Osteocyte (in vitro differentiated cells): ENCODE measurements at regions not wholly inside any gene's neighbourhood (a gene's known extent, or its start where the extent isn't known, plus 50 kb on each side); places are given as distances from the start of the nearest gene placed in this dataset.

Source experiments
- DNase-seq: peaks from one replicate; pipeline ENCODE4 v3.0.0; 2021; ENCODE audit warnings: mixed read lengths; ENCODE audit not compliant: unreplicated experiment; ENCODE audit errors: extremely low spot score
- H3K27ac Mint-ChIP-seq: one replicate; pipeline ENCODE4 v1.8.0; 2021; ENCODE audit warnings: mild to moderate bottlenecking, mixed read lengths; ENCODE audit not compliant: unreplicated experiment
- H3K27me3 Mint-ChIP-seq: one replicate; pipeline ENCODE4 v1.8.0; 2021; ENCODE audit warnings: mixed read lengths; ENCODE audit not compliant: unreplicated experiment
- H3K36me3 Mint-ChIP-seq: one replicate; pipeline ENCODE4 v1.8.0; 2021; ENCODE audit warnings: mixed read lengths; ENCODE audit not compliant: unreplicated experiment
- H3K4me1 Mint-ChIP-seq: one replicate; pipeline ENCODE4 v1.8.0; 2021; ENCODE audit warnings: mixed read lengths; ENCODE audit not compliant: unreplicated experiment
- H3K4me3 Mint-ChIP-seq: one replicate; pipeline ENCODE4 v1.8.0; 2021; ENCODE audit warnings: mild to moderate bottlenecking, moderate library complexity, mixed read lengths; ENCODE audit not compliant: unreplicated experiment
- H3K9me3 Mint-ChIP-seq: one replicate; pipeline ENCODE4 v1.8.0; 2021; ENCODE audit warnings: mixed read lengths; ENCODE audit not compliant: unreplicated experiment
- TF ChIP-seq, protein P1 (sequence below): fragments of 200-600 bp; sonication (generic); IDR thresholded peaks from 2 replicates; pipeline ENCODE4 v1.5.0; 2021; ENCODE audit warnings: antibody characterized with exemption, mild to moderate bottlenecking, moderate library complexity

DNA sequence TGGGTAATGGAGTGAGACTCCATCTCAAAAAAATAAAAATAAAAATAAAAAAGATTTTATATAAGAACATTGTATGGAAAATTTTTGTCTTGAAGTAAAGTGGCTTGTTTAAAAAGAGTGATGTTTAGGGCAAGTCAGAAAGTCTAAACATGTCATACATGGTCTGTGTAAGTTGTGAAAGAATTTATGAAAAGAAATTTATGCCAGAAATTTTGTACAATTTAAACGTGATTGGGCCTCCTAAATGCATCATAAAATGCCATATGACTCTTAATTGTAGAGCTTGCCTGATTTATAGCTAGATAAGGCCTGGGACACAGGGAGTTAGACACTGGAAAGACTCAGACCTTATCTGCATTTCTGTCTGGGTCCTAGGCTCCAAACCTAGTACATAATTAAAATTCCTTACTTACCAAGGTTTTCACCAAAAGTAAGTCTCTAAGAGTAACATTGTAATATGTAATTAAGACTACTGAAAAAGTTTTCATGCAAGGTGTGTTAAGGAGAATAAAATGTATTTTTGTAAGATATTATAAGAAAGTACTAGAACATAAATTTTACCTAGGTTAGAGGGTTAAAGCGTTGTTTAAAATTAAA is 110.5 kb downstream of the AASDHPPT start:
- Mint-ChIP-seq H3K4me3 (no peak overlapping the region), H3K27me3 (peaks cover 8% of the 10 kb centered on the region), H3K27ac (no peak overlapping the region), H3K9me3 (peaks cover 13% of the 10 kb centered on the region), H3K4me1 (no peaks in the 10 kb centered on the region), H3K36me3 (no peaks in the 10 kb centered on the region)
- TF ChIP-seq, protein P1, sequence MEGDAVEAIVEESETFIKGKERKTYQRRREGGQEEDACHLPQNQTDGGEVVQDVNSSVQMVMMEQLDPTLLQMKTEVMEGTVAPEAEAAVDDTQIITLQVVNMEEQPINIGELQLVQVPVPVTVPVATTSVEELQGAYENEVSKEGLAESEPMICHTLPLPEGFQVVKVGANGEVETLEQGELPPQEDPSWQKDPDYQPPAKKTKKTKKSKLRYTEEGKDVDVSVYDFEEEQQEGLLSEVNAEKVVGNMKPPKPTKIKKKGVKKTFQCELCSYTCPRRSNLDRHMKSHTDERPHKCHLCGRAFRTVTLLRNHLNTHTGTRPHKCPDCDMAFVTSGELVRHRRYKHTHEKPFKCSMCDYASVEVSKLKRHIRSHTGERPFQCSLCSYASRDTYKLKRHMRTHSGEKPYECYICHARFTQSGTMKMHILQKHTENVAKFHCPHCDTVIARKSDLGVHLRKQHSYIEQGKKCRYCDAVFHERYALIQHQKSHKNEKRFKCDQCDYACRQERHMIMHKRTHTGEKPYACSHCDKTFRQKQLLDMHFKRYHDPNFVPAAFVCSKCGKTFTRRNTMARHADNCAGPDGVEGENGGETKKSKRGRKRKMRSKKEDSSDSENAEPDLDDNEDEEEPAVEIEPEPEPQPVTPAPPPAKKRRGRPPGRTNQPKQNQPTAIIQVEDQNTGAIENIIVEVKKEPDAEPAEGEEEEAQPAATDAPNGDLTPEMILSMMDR, result no peak
- DNase-seq, result no peak

DNA sequence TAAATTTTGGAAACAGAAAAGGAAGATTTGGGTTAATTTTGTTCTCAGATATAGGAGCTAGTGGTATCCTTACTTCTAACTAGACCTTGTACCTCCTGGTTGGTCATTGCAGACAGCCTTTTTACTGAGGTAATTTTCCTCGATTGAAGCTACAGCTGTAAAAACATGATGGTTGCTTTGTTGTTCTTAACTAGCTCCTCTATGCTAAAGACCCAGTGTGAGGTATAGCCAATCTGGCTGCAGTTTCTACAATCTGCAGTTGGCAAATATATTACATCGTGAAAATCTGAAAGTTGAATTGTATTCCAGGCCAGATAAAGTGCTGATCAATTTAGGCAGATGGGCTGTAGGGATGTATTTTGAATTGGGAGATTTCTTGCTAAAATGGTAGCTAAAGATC is 116.5 kb downstream of the AASDHPPT start:
- Mint-ChIP-seq H3K4me3 (no peak overlapping the region), H3K36me3 (no peaks in the 10 kb centered on the region), H3K27ac (no peak overlapping the region), H3K27me3 (peaks cover 33% of the 10 kb centered on the region), H3K4me1 (no peaks in the 10 kb centered on the region), H3K9me3 (peaks cover 8% of the 10 kb centered on the region)
- DNase-seq, result no peak
- TF ChIP-seq, protein P1, result no peak

DNA sequence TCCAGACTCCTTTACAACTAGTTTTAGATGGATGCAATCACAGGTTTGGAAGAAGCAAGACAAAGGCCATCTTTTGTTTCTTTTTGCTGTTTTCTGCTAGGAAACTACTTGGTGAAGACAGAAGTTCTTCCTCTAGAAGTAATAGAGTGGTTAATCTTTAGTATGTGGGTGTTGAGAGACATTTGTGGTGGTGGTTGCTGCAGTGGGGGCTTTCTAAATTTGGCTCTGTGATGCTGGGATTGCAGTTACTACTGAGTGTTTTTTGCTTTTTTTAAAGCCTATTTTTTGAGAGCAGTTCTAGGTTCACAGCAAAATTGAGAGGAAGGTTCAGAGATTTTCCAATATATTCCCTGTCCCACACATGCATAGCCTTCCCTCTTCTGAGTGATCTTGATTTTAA is 120.0 kb downstream of the AASDHPPT start:
- H3K27me3 Mint-ChIP-seq, result peaks cover 52% of the 10 kb centered on the region
- TF ChIP-seq, protein P1, result no peak

DNA sequence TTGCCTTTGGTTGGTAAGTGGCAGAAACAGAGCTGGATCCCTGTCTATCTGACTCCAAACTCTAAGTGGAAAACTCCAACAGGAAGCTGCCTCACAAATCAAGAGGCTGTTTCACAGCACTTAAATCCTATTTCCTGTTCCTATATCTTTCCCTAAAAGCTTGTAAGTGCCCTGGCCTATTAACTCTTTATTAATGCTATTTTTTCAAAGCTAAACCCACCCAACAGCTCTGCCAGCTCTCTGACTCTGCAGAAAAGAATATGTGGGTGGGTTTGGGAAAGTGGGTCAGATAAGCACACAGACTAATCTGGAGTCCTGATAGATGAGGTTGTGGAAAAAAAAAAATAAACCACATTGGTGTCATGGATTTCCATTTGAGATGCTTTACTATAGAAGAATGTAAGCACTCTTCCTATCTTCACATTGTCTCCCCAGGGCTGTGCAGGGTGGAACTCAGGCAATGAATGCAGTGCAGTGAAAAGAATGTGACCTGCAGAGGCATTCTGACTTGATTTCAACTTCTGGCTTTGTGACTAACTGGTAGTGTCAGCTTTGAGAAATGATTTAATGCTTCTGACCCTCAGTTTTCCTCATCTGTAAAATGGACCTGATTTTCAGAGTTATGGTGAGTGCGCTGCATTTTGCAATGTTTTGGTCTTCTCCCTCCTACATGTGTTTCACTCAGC is 125.6 kb downstream of the AASDHPPT start:
- H3K36me3 Mint-ChIP-seq, result no peaks in the 10 kb centered on the region

More for the DNA sequence above, 120.0 kb downstream of the AASDHPPT start:
- Mint-ChIP-seq H3K4me3 (no peak overlapping the region), H3K27ac (no peak overlapping the region), H3K36me3 (no peaks in the 10 kb centered on the region), H3K9me3 (no peaks in the 10 kb centered on the region), H3K4me1 (no peaks in the 10 kb centered on the region)
- DNase-seq, result no peak

DNA sequence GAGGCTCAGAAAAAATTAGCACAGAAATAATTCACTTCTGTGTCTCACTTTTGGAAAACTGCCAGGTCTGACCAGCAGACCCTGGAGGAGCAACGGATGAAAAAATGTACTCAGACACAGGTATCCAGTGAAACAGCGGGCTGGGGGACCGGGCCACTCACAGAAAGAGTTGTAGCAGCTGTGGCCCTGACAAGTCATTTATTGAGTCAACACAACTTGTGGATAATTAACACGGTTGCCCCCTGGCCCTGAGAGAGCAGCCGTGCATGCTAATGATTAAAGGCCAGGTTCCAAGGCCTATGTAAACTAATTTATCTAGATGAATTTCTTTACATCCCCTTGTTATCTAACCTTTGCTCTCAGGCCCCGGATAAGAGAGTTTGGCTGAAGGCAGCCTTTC is 131.3 kb downstream of the AASDHPPT start:
- H3K4me3 Mint-ChIP-seq, result no peak overlapping the region

More for the DNA sequence above, 125.6 kb downstream of the AASDHPPT start:
- Mint-ChIP-seq H3K27ac (no peak overlapping the region), H3K4me1 (no peaks in the 10 kb centered on the region), H3K9me3 (no peaks in the 10 kb centered on the region), H3K27me3 (peaks cover 35% of the 10 kb centered on the region), H3K4me3 (no peak overlapping the region)
- DNase-seq, result no peak
- TF ChIP-seq, protein P1, result no peak

More for the DNA sequence above, 131.3 kb downstream of the AASDHPPT start:
- H3K36me3 Mint-ChIP-seq, result no peaks in the 10 kb centered on the region
- H3K9me3 Mint-ChIP-seq, result no peaks in the 10 kb centered on the region
- no peak overlapping the region for H3K27ac Mint-ChIP-seq
- TF ChIP-seq, protein P1, result no peak
- no peak for DNase-seq
- H3K4me1 Mint-ChIP-seq, result no peaks in the 10 kb centered on the region
- peaks cover 20% of the 10 kb centered on the region for H3K27me3 Mint-ChIP-seq
